Heart left ventricle (tissue), 16 donors: ENCODE measurements at regions not wholly inside any gene's neighbourhood (a gene's known extent, or its start where the extent isn't known, plus 50 kb on each side); places are given as distances from the start of the nearest gene placed in this dataset.

Source experiments
- ATAC-seq, 4 donors: fragments of 200-7000 bp; cut with Tn5 transposase; one replicate each; pipeline ENCODE4 v1.9.1; 2020 to 2022; ENCODE audit warnings: moderate library complexity in 4 of 4, mild to moderate bottlenecking in 3 of 4, moderate number of reproducible peaks in 1 of 4
- DNase-seq, 5 donors: peaks; one replicate each; pipeline ENCODE4 v3.0.0-alpha.2; 2020
- H3K27ac ChIP-seq, 12 donors: fragments of 200-600 bp; sonication (generic) in 4 of 12; one replicate each; pipeline versions ENCODE4 v1.5.0 to v1.8.0; 2016 to 2022; ENCODE audit warnings: mild to moderate bottlenecking in 2 of 12
- H3K27me3 ChIP-seq, 9 donors: fragments of 200-600 bp; sonication (generic) in 2 of 9; one replicate each; pipeline versions ENCODE4 v1.5.1 to v1.8.0; 2016 to 2022; ENCODE audit warnings: mild to moderate bottlenecking in 3 of 9
- H3K36me3 ChIP-seq, 9 donors: fragments of 200-600 bp; sonication (generic) in 2 of 9; one replicate each; pipeline versions ENCODE4 v1.5.0 to v1.8.0; 2018 to 2022; ENCODE audit warnings: mild to moderate bottlenecking in 2 of 9
- H3K4me1 ChIP-seq, 12 donors: fragments of 200-600 bp; sonication (generic) in 4 of 12; one replicate each; pipeline versions ENCODE4 v1.5.0 to v1.8.0; 2016 to 2022; ENCODE audit warnings: mild to moderate bottlenecking in 3 of 12
- H3K4me3 ChIP-seq, 12 donors: fragments of 200-600 bp; sonication (generic) in 4 of 12; one replicate each; pipeline versions ENCODE4 v1.5.0 to v1.8.0; 2017 to 2022; ENCODE audit warnings: mild to moderate bottlenecking in 9 of 12, moderate library complexity in 4 of 12
- H3K9me3 ChIP-seq, 12 donors: fragments of 200-600 bp; sonication (generic) in 4 of 12; one replicate each; pipeline versions ENCODE4 v1.5.0 to v1.8.0; 2016 to 2022; ENCODE audit warnings: mild to moderate bottlenecking in 1 of 12
- CTCF ChIP-seq, 12 donors: fragments of 200-600 bp; sonication (generic) in 4 of 12; IDR thresholded peaks; one replicate each; pipeline versions ENCODE4 v1.5.0 to v1.8.0; 2018 to 2022; ENCODE audit warnings: antibody characterized with exemption in 12 of 12, mild to moderate bottlenecking in 5 of 12
- POLR2A ChIP-seq, 2 donors: fragments of 450-650 bp; IDR thresholded peaks; one replicate each; pipeline ENCODE4 v1.6.1; 2017; ENCODE audit warnings: antibody characterized with exemption in 2 of 2, mild to moderate bottlenecking in 2 of 2, moderate library complexity in 2 of 2
- WGBS, 4 donors: extraction: QIAGEN DNeasy Blood & Tissue Kit in 2 of 4; methylation state at CpG; one replicate each; pipeline versions ENCODE4 v1.1.5 to v1.1.7; 2013 to 2018; 5-methylcytosine and 5-hydroxymethylcytosine counted together
- intact Hi-C, 10 donors: fragments of 100-400 bp; cut with DNase I; formaldehyde crosslinking; loops; one replicate each; pipeline versions ENCODE4 v1.11.1 to v1.14.2; 2022
- donor health status: ischemic (EF 13 %, LVEDD 7.1; RV severe dilation, severe dysfunction).
- donor health status: healthy with polysubstance abuse.
- donor health status: DM: no; HTN: yes; CAD: no.
- donor health status: DM: no; HTN: no; CAD: no.
- donor health status: ischemic (EF 25% LVEDD 6.9; RV normal size, moderate dysfunction).
- donor health status: ischemic (EF 25% LVEDD 5.7; RV mildly dilated, moderate dysfunction).
- donor health status: healthy.
- donor health status: DM: yes; HTN: yes; CAD: no.
- donor health status: ischemic (EF 35%, LVEDD 5.7; RV mildly dilated, moderate dysfunction).
- donor health status: nonischemic (EF 11% LVEDD 7.7; RV severe dilation, severe dysfunction).
- donor health status: DM: yes; HTN: yes; CAD: no.
- donor health status: PGD.
- donor health status: ischemic (EF 29% LVEDD 5.4; RV normal size, mild dysfunction).
- donor health status: nonischemic (EF 23%, LVEDD 6.1; RV moderate dilation, normal function).

- 81 to 90% (median 85%) methylated on average over 6 of the region's 6 CpGs for WGBS, 4 donors
- TF ChIP-seq POLR2A (IDR thresholded peaks at IDR 0.05), result no peak
- TF ChIP-seq CTCF (IDR thresholded peaks at IDR 0.05), result no peak
- Histone ChIP-seq H3K27ac (no peak overlapping the region), H3K27me3 (no peaks in the 10 kb centered on the region), H3K4me3 (no peak overlapping the region), H3K36me3 (no peaks in the 10 kb centered on the region), H3K4me1 (no peaks in the 10 kb centered on the region), H3K9me3 (no peaks in the 10 kb centered on the region)
- intact Hi-C loops, result no loop called here
- no peak for DNase-seq
- ATAC-seq, result peak in 1 of 4 donors; percentile 49
Measured at GRCh38 chr3:18634461-18634860, 209.3 kb upstream of the SATB1 start.

GRCh38 chr3:18633002-18633401 lies 207.9 kb upstream of the SATB1 start:
- intact Hi-C loops, result no loop called here

GRCh38 chr3:18630295-18630694 lies 205.2 kb upstream of the SATB1 start:
- ATAC-seq (no peak), DNase-seq (no peak)
- H3K27ac ChIP-seq, result no peak overlapping the region
- peaks cover 0 to 2% (median 0%) of the 10 kb centered on the region in 12 donors for H3K9me3 ChIP-seq
- 77 to 86% (median 82%) methylated on average over 4 of the region's 4 CpGs for WGBS, 4 donors
- no peak for TF ChIP-seq CTCF (IDR thresholded peaks at IDR 0.05)
- TF ChIP-seq POLR2A (IDR thresholded peaks at IDR 0.05), result no peak
- H3K36me3 ChIP-seq, result no peaks in the 10 kb centered on the region
- no peak overlapping the region for H3K4me3 ChIP-seq
- intact Hi-C loops, result no loop called here
- no peaks in the 10 kb centered on the region for H3K27me3 ChIP-seq
- H3K4me1 ChIP-seq, result no peaks in the 10 kb centered on the region

More at GRCh38 chr3:18633002-18633401, 207.9 kb upstream of the SATB1 start:
- no peak overlapping the region for H3K27ac ChIP-seq
- WGBS, 4 donors, result 66 to 78% (median 73%) methylated on average over 7 of the region's 7 CpGs
- no peak for ATAC-seq
- no peaks in the 10 kb centered on the region for H3K27me3 ChIP-seq
- H3K36me3 ChIP-seq, result no peaks in the 10 kb centered on the region
- no peaks in the 10 kb centered on the region for H3K4me1 ChIP-seq
- no peak overlapping the region for H3K4me3 ChIP-seq
- no peak for DNase-seq
- H3K9me3 ChIP-seq, result no peaks in the 10 kb centered on the region
- TF ChIP-seq CTCF (IDR thresholded peaks at IDR 0.05), result no peak
- no peak for TF ChIP-seq POLR2A (IDR thresholded peaks at IDR 0.05)

GRCh38 chr3:18625085-18625484 lies 199.9 kb upstream of the SATB1 start:
- intact Hi-C loops, result no loop called here
- no peak overlapping the region for H3K27ac ChIP-seq
- 59 to 73% (median 69%) methylated on average over 2 of the region's 2 CpGs for WGBS, 4 donors
- no peak overlapping the region for H3K4me3 ChIP-seq
- H3K27me3 ChIP-seq, result no peaks in the 10 kb centered on the region
- H3K36me3 ChIP-seq, result no peaks in the 10 kb centered on the region
- no peaks in the 10 kb centered on the region for H3K4me1 ChIP-seq
- no peak for ATAC-seq
- no peak for DNase-seq
- peaks cover 0 to 2% (median 0%) of the 10 kb centered on the region in 12 donors for H3K9me3 ChIP-seq
- no peak for TF ChIP-seq CTCF (IDR thresholded peaks at IDR 0.05)
